Coronary artery (tissue), 2 donors: ENCODE measurements at regions not wholly inside any gene's neighbourhood (a gene's known extent, or its start where the extent isn't known, plus 50 kb on each side); places are given as distances from the start of the nearest gene placed in this dataset.

Experiments used
- DNase-seq: peaks from one replicate; pipeline ENCODE4 v3.0.0-alpha.2; 2017; ENCODE audit warnings: low spot score
- H3K27ac ChIP-seq, 2 donors: fragments of 200-600 bp; sonication (generic); one replicate each; pipeline ENCODE4 v1.5.1; 2016 to 2019
- H3K4me3 ChIP-seq: fragments of 200-600 bp; sonication (generic); 2 replicates; pipeline ENCODE4 v1.5.1; 2016; ENCODE audit warnings: mild to moderate bottlenecking, moderate library complexity
- CTCF ChIP-seq: fragments of 200-600 bp; sonication (generic); IDR thresholded peaks from one replicate; pipeline ENCODE4 v1.5.1; 2019; ENCODE audit warnings: antibody characterized with exemption

- Histone ChIP-seq H3K27ac (no peak overlapping the region), H3K4me3 (no peak overlapping the region)
- no peak for DNase-seq
- no peak for TF ChIP-seq CTCF
Measured at GRCh38 chr16:73750639-73751038, 546.0 kb upstream of the PSMD7 start.

- no peak for TF ChIP-seq CTCF
- DNase-seq: no peak
- Histone ChIP-seq H3K4me3 (no peak overlapping the region), H3K27ac (no peak overlapping the region)
Measured at GRCh38 chr16:73747328-73747727, 549.3 kb upstream of the PSMD7 start.

GRCh38 chr16:73746554-73746953 lies 550.1 kb upstream of the PSMD7 start:
- TF ChIP-seq CTCF: no peak
- Histone ChIP-seq H3K4me3 (no peak overlapping the region), H3K27ac (no peak overlapping the region)
- no peak for DNase-seq

GRCh38 chr16:73743665-73744496 lies 552.7 kb upstream of the PSMD7 start:
- Histone ChIP-seq H3K4me3 (no peak overlapping the region), H3K27ac (no peak overlapping the region)
- DNase-seq: no peak
- TF ChIP-seq CTCF: no peak

- H3K27ac ChIP-seq: no peak overlapping the region
- no peak overlapping the region for H3K4me3 ChIP-seq
- TF ChIP-seq CTCF: no peak
- DNase-seq: no peak
Measured at GRCh38 chr16:73739049-73739769, 557.4 kb upstream of the PSMD7 start.

- Histone ChIP-seq H3K27ac (no peak overlapping the region), H3K4me3 (no peak overlapping the region)
- no peak for TF ChIP-seq CTCF
- DNase-seq: no peak
Measured at GRCh38 chr16:73738266-73738665, 558.3 kb upstream of the PSMD7 start.

- H3K27ac ChIP-seq: no peak overlapping the region
- no peak overlapping the region for H3K4me3 ChIP-seq
- no peak for TF ChIP-seq CTCF
- DNase-seq: no peak
Measured at GRCh38 chr16:73737637-73738036, 559.0 kb upstream of the PSMD7 start.
